ENCODE measurements at regions not wholly inside any gene's neighbourhood (a gene's known extent, or its start where the extent isn't known, plus 50 kb on each side); places are given as distances from the start of the nearest gene placed in this dataset.

- no peak for DNase-seq
Measured at GRCh38 chr2:173630425-173631126, 275.9 kb downstream of the CDCA7 start.

- DNase-seq: no peak
Measured at GRCh38 chr2:173631127-173631460, 276.4 kb downstream of the CDCA7 start.

- DNase-seq: peak in 1 of 56 donors; percentile 1
Measured at GRCh38 chr2:173644146-173644545, 289.5 kb downstream of the CDCA7 start.

- DNase-seq: no peak
Measured at GRCh38 chr2:173647681-173648311, 293.1 kb downstream of the CDCA7 start.

- DNase-seq: no peak
Measured at GRCh38 chr2:173648816-173649215, 294.1 kb downstream of the CDCA7 start.

GRCh38 chr2:173649527-173650219 is 295.0 kb downstream of the CDCA7 start:
- DNase-seq: no peak

GRCh38 chr2:173651891-173652290 is 297.2 kb downstream of the CDCA7 start:
- DNase-seq: no peak

- DNase-seq: no peak
Measured at GRCh38 chr2:173652311-173652710, 297.6 kb downstream of the CDCA7 start.

- DNase-seq: peak in 14 of 56 donors; percentile 1 to 61 (median 18)
Measured at GRCh38 chr2:173652767-173653431, 298.2 kb downstream of the CDCA7 start.

GRCh38 chr2:173653432-173653805 is 298.7 kb downstream of the CDCA7 start:
- DNase-seq: no peak

GRCh38 chr2:173654161-173654895 is 299.7 kb downstream of the CDCA7 start:
- no peak for DNase-seq

- no peak for DNase-seq
Measured at GRCh38 chr2:173654896-173655265, 300.2 kb downstream of the CDCA7 start.

GRCh38 chr2:173656086-173656485 is 301.4 kb downstream of the CDCA7 start:
- DNase-seq: no peak

- no peak for DNase-seq
Measured at GRCh38 chr2:173657996-173658717, 303.5 kb downstream of the CDCA7 start.

GRCh38 chr2:173658946-173659371 is 304.3 kb downstream of the CDCA7 start:
- no peak for DNase-seq

GRCh38 chr2:173659509-173659908 is 304.8 kb downstream of the CDCA7 start:
- no peak for DNase-seq

- no peak for DNase-seq
Measured at GRCh38 chr2:173661586-173661985, 303.6 kb downstream of the SP3 start.

- no peak for DNase-seq
Measured at GRCh38 chr2:173663353-173663752, 301.8 kb downstream of the SP3 start.

GRCh38 chr2:173663835-173664512 is 301.2 kb downstream of the SP3 start:
- DNase-seq: no peak

GRCh38 chr2:173664513-173664910 is 300.7 kb downstream of the SP3 start:
- DNase-seq: no peak

All from nucleus accumbens (tissue), 56 donors.